ENCODE measurements at regions not wholly inside any gene's neighbourhood (a gene's known extent, or its start where the extent isn't known, plus 50 kb on each side); places are given as distances from the start of the nearest gene placed in this dataset.

- Histone ChIP-seq H3K9me3 (no peaks in the 10 kb centered on the region), H3K4me1 (no peaks in the 10 kb centered on the region), H3K27me3 (replicated peaks; ENCODE audit: control insufficient read depth, insufficient read depth, low read length) (no peaks in the 10 kb centered on the region), H3K4me3 (ENCODE audit: low read depth, low read length) (no peak overlapping the region), H3K36me3 (ENCODE audit: control insufficient read depth, insufficient read depth, low read length) (no peaks in the 10 kb centered on the region)
- TF ChIP-seq, protein P1, sequence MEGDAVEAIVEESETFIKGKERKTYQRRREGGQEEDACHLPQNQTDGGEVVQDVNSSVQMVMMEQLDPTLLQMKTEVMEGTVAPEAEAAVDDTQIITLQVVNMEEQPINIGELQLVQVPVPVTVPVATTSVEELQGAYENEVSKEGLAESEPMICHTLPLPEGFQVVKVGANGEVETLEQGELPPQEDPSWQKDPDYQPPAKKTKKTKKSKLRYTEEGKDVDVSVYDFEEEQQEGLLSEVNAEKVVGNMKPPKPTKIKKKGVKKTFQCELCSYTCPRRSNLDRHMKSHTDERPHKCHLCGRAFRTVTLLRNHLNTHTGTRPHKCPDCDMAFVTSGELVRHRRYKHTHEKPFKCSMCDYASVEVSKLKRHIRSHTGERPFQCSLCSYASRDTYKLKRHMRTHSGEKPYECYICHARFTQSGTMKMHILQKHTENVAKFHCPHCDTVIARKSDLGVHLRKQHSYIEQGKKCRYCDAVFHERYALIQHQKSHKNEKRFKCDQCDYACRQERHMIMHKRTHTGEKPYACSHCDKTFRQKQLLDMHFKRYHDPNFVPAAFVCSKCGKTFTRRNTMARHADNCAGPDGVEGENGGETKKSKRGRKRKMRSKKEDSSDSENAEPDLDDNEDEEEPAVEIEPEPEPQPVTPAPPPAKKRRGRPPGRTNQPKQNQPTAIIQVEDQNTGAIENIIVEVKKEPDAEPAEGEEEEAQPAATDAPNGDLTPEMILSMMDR (IDR thresholded peaks at IDR 0.05; ENCODE audit: insufficient read depth in 1 of 2, low read depth in 1 of 2, low read length in 1 of 2, severe bottlenecking in 1 of 2, unreplicated experiment in 1 of 2): no peak
- H3K4me1 Mint-ChIP-seq (ENCODE audit: low read depth, unreplicated experiment): no peaks in the 10 kb centered on the region
- ChIA-PET POLR2A (no interaction called here), CTCF (no interaction called here)
- DNase-seq: no peak
- no peak overlapping the region for H3K4me3 Mint-ChIP-seq (ENCODE audit: unreplicated experiment)
- no TSS peak for BruUV-seq (replicated peaks)
- H3K27ac Mint-ChIP-seq (ENCODE audit: unreplicated experiment): no peak overlapping the region
- peaks cover 5% of the 10 kb centered on the region for H3K27me3 Mint-ChIP-seq (ENCODE audit: insufficient read depth, unreplicated experiment)
- H3K36me3 Mint-ChIP-seq (ENCODE audit: insufficient read depth, unreplicated experiment): no peaks in the 10 kb centered on the region
- intact Hi-C loops (cut with micrococcal nuclease; ENCODE audit: unreplicated experiment): no loop called here
- H3K9me3 Mint-ChIP-seq (ENCODE audit: unreplicated experiment): no peaks in the 10 kb centered on the region
These were observed 844.4 kb downstream of the GATA3 start for GRCh38 chr10:8898745-8899330.

DNA sequence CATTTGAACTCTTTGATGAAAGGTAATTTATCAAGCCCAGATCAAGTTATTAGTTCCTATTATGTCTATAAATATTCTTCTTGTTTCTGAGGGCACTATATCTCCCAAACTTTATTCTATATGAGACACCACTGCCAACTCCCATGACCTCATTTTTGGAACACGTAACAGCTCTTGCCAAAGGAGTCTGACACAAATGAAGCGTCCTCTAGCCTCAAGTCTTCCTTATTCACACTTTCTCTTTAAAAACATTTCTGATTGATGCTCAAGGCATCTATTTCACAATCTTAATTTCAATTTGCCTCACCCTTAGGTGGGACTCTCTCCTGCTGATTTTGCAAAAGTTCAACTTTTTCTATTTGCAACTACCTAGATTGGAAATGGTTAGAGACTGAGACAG is 848.4 kb downstream of the GATA3 start:
- Mint-ChIP-seq H3K4me3 (ENCODE audit: unreplicated experiment) (no peak overlapping the region), H3K9me3 (ENCODE audit: unreplicated experiment) (no peaks in the 10 kb centered on the region), H3K27me3 (ENCODE audit: insufficient read depth, unreplicated experiment) (peaks cover 3% of the 10 kb centered on the region), H3K4me1 (ENCODE audit: low read depth, unreplicated experiment) (no peaks in the 10 kb centered on the region), H3K27ac (ENCODE audit: unreplicated experiment) (no peak overlapping the region), H3K36me3 (ENCODE audit: insufficient read depth, unreplicated experiment) (no peaks in the 10 kb centered on the region)
- intact Hi-C loops (cut with micrococcal nuclease; ENCODE audit: unreplicated experiment): loop anchor here (10.0 kb wide), 1 partner anchor 402 kb away; no protein-coding TSS in a partner anchor
- no peak overlapping the region for H3K4me3 ChIP-seq (ENCODE audit: low read depth, low read length)
- TF ChIP-seq, protein P1 (IDR thresholded peaks at IDR 0.05; ENCODE audit: insufficient read depth in 1 of 2, low read depth in 1 of 2, low read length in 1 of 2, severe bottlenecking in 1 of 2, unreplicated experiment in 1 of 2): no peak
- H3K27me3 ChIP-seq (replicated peaks; ENCODE audit: control insufficient read depth, insufficient read depth, low read length): no peaks in the 10 kb centered on the region
- no TSS peak for BruUV-seq (replicated peaks)
- ChIA-PET POLR2A (no interaction called here), CTCF (no interaction called here)
- no peak for DNase-seq
- no peaks in the 10 kb centered on the region for H3K4me1 ChIP-seq
- H3K9me3 ChIP-seq: no peaks in the 10 kb centered on the region
- H3K36me3 ChIP-seq (ENCODE audit: control insufficient read depth, insufficient read depth, low read length): no peaks in the 10 kb centered on the region

GRCh38 chr10:8908013-8908412 is 853.5 kb downstream of the GATA3 start:
- no peaks in the 10 kb centered on the region for H3K27me3 ChIP-seq (replicated peaks; ENCODE audit: control insufficient read depth, insufficient read depth, low read length)
- TF ChIP-seq, protein P1 (IDR thresholded peaks at IDR 0.05; ENCODE audit: insufficient read depth in 1 of 2, low read depth in 1 of 2, low read length in 1 of 2, severe bottlenecking in 1 of 2, unreplicated experiment in 1 of 2): peak in 1 of 2 experiments; percentile 13
- no peaks in the 10 kb centered on the region for H3K4me1 Mint-ChIP-seq (ENCODE audit: low read depth, unreplicated experiment)
- intact Hi-C loops (cut with micrococcal nuclease; ENCODE audit: unreplicated experiment): loop anchor here (10.0 kb wide), 1 partner anchor 397 kb away; no protein-coding TSS in a partner anchor
- H3K9me3 ChIP-seq: no peaks in the 10 kb centered on the region
- BruUV-seq (replicated peaks): no TSS peak
- no peaks in the 10 kb centered on the region for H3K9me3 Mint-ChIP-seq (ENCODE audit: unreplicated experiment)
- no peak overlapping the region for H3K4me3 ChIP-seq (ENCODE audit: low read depth, low read length)
- H3K4me1 ChIP-seq: no peaks in the 10 kb centered on the region
- DNase-seq: peak in 1 of 2 experiments; percentile 29
- no peak overlapping the region for H3K4me3 Mint-ChIP-seq (ENCODE audit: unreplicated experiment)
- H3K27me3 Mint-ChIP-seq (ENCODE audit: insufficient read depth, unreplicated experiment): peaks cover 1% of the 10 kb centered on the region
- ChIA-PET POLR2A (no interaction called here), CTCF (no interaction called here)
- no peak overlapping the region for H3K27ac Mint-ChIP-seq (ENCODE audit: unreplicated experiment)
- no peaks in the 10 kb centered on the region for H3K36me3 ChIP-seq (ENCODE audit: control insufficient read depth, insufficient read depth, low read length)
- no peaks in the 10 kb centered on the region for H3K36me3 Mint-ChIP-seq (ENCODE audit: insufficient read depth, unreplicated experiment)
